ENCODE measurements at regions not wholly inside any gene's neighbourhood (a gene's known extent, or its start where the extent isn't known, plus 50 kb on each side); places are given as distances from the start of the nearest gene placed in this dataset.

- no peak for DNase-seq
Observed at GRCh38 chr10:36325815-36326214, 683.7 kb upstream of the FZD8 start.

DNA sequence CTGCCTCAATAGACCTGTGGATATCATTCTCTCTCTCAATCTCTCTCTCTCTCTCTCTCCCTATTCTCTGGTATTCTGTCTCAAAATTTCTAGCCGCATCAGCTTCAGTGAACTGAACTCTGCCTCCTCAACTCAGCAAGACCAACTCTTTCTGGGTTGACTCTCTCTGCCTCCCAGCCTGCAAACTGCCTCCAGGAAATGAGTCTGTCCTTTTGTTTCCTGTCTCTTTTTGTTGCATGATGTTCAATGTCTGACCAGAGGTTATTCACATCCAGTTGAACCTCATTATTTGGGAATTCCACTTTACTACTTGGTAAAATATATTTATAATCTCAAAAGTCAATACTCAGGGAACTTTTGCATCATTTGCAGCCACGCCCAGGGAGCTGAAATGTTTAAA is 682.7 kb upstream of the FZD8 start:
- DNase-seq = no peak

DNA sequence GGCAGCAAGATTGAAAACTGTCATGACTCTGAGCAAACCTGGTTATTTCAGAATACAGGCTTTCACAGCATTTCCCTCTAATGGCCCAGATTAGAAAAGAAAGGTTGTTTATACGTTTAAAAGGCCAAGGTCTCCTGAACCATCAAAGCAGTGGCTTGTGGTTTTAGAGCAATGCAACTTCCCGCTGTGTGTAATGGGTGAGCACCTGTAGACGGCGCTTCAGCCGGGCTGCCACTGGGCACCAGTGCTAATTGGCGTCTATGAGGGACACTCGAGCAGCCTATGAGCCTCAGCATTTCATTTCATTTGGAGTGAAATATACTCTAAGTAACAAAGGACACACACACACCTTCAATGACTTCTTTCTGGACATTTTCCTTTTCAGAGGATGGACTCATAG is 671.0 kb upstream of the FZD8 start:
- no peak for DNase-seq

DNA sequence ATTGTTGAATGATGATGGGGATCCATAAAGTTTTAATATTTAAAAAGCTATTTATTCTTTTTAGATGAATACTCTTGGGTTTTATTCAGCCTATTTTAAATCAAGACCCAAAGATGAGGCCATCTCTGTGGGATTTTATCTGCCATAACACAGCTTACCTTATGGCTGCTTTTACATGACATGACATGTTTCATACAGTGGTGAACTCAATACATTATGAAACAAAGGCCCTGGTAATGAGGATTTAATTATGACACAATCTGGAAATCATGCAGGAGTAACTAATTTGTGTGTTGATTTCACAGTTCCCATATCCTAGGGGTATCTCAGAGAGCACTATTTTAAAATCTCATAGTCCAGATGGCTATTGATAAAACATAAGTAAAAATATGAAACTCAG is 661.8 kb upstream of the FZD8 start:
- no peak for DNase-seq

DNA sequence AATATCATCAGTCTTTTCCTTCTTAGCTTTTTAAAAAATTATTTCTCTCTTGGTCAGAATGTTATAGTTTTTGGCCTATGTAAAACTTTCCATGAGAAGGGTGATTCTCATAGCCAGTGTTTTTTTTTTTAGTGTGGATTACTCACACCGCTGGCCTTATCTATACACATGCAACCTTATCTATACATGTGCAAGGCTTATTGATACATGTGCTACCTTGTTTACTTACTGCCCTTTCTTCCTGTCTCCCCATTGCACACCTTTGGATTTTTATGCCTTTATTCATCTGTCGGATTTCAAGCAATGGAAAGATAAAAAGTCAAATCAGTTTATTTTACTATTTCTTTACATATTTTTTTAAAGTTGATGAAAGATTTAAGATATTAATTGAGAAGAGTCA is 660.0 kb upstream of the FZD8 start:
- DNase-seq = no peak

DNA sequence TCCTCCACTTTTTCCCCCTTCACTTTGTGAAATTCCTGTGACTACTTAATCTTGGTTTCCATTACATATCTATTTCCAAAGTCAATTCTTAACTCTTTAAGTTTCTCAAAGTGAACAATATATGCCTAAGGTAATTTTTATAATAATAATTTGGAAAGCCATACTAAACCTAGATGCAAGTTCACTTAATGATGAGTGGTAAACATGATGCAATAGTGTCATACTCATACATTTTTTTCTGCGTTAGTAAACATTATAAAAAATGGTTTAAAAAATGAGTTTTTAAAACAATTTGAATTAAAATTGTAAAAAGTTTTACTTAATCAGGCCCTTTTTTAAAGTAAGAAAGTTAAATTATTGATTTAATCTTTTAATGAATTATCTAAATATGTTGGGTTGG is 659.4 kb upstream of the FZD8 start:
- no peak for DNase-seq

DNA sequence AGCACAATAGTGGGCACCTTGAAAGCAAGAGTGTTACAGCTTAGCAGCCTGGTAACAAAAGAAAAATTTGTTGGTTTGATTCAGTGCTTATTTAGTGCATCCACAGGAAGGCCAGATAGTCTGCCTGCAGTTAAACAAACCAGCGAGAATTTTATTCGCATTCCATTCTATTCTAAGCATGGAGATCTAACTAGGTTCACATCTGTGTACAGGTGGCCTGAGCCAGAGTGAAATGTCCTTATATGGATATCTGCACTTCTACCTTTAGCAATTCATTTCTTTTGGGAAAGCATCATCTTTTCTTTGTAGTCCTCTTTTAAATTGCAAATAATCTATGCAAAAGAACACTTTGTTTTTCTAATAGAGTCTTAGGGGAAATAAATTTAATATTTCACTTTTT is 659.0 kb upstream of the FZD8 start:
- no peak for DNase-seq

GRCh38 chr10:36283827-36284226 is 641.7 kb upstream of the FZD8 start:
- DNase-seq = no peak

DNA sequence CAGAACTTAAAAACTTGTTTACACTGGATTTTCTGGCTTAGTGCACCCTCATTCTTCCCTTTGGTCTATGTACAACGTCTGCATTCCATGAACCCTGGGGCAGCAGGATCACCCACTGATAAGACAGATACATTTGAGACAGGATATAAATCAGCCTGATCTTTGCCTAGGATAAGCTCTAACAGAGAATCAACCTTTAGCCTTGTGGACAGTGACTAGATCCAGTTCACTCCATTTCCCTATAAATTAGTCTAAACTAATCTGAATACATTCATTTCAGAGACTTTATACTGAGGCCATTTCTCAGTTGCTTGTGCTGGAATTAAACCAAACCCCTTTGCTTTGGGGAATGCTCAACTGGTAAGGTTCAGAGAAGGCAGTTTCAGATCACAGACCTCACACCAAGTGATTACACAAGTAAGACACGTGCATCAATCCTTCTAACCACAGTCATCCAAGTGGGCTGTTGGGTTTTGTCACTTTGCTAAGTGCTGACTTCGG is 639.8 kb upstream of the FZD8 start:
- DNase-seq = no peak

- no peak for DNase-seq
Observed at GRCh38 chr10:36280890-36281499, 638.9 kb upstream of the FZD8 start.

DNA sequence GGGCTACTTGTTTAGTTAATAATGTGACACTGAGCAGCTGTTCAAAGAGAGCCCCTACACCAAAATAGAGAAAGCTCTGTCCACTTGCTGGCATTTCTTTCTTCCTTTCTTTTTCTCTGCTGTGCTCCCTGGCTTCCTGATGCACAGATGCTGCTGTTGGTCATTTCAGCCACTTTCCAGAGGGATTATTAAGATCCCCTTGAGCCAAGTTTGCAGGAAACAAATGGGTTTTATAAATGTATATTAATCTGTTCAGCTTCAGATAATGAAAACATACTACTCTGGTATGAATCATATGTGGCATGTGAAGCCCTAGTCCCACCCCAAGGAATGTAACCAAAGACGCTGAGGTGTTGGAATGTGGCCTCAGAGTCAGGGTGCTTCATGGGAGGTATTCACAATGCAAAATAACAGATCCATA is 638.2 kb upstream of the FZD8 start:
- DNase-seq = no peak

GRCh38 chr10:36278176-36278575 is 636.1 kb upstream of the FZD8 start:
- DNase-seq = no peak

DNA sequence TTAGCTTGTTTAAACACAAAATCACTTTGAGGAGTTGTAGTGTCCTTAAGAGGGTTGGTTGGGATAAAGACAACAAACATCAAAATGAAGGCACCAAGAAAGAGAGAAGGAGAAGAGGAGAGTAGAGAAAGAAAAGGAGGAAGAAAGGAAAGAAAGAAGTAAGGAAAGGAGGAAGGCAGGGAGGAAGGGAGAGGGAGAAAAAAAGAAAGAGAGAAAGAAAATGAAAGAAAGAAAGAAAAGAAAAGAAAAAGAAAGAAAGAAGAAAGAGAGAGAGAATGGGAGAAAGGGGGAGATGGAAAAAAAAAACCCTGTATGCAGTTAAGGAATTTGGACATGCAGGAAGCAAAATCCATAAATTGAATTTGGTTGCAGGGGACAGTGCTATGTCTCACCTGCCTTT is 635.4 kb upstream of the FZD8 start:
- no peak for DNase-seq

DNA sequence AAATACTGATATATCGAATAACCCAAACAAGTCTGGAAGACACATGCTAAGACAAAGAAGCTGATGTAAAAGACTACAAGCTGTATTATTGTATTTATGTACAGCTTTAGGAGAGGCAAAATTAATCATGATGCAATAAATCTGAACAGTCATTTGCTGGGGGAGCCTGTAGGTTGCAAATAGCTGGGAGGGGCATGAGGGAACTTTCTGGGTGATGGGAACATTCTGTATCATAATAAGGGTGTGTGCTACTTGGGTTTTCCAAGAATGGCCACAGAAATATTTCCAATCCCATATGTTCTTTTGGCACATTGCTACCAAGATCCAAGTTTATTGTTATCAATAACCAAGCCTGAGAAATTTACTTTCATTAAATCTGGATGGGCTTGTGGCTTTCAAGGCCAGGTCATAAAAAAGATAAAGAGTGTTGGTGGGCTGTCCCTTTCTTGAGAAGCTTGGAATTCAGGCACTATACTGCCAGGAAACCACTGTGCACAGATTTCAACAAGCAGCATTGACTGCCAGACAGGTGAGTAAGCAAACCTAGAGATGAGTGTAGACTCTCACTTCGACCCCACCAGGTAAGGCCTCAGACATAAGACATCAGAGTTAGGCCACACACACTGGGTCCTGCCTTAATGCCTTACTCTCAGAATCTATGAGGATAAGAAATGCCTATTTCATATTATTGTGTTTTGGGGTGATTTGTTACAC is 629.7 kb upstream of the FZD8 start:
- no peak for DNase-seq

GRCh38 chr10:36269222-36269621 is 627.1 kb upstream of the FZD8 start:
- DNase-seq = no peak

DNA sequence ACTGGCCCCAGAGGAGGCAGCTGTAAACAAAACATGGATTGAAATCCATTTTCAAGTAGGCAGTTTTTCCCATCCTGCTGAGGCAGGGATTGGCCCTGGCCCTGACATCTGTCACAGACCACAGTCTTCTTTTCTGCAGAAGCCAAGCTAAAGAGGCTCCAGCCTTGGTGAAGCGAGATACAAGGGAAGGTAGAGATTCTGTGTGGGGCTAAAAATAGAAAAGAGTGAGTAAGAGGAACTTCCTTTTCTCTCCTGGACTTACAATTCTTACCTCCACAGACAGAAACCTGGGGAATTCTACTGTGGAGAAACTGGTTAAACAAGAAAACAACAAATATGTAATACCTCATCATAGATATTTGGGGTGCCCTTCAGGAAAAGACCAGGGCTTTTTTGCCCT is 624.8 kb upstream of the FZD8 start:
- DNase-seq = no peak

DNA sequence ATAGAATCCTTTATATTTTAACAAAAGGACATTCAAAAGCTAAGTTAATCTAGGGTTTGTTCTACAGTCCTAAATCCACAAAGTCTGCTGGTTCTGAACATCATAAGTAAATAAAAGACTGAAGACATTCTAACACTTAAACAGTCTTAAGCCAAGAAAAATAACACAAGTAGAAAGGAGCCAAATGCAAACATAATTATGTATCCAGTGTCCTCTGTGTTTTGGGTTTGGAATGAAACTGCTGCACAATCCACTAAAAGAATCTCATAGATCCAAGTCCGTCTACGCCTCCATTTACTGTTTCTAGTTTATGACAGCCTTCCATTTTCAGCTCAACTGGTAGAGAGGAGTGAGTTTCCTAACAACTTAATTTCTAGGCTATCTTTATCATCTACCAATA is 623.6 kb upstream of the FZD8 start:
- no peak for DNase-seq

DNA sequence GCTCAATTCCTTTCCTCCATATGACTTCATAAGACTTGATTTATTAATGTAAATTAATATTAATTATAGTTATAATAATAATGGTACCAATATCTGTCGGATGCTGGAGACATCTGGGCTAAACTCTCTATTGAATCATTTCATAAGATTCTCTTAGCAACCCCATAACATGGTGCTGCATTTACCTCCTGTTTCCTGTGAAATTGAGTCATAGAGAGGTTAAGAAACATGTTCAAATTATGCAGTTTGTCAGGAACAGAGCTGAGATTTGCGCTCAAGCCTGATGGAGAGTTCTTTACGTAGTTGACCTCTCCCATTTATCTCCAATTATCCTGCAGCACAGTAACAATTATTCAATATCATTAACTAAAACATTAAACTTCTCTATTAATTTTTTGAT is 621.8 kb upstream of the FZD8 start:
- no peak for DNase-seq

DNA sequence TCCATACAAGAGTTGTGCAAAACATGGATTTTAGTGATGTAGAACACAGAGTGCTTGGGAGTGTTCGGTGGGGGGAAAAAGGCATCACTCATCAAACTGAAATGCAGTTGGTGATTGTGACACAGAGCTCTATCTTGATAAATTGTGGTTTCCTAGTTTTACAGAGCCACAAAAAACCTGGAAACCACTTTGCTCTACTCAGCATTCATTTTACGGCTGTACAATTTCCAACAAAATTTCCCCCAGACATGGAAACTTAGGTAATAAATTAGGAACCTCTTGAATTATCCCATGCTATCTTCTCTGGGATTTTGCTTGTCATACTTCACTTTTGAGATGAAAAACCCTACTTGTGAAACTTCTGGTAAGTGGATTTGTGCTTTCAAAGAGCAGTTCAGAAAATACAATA is 614.9 kb upstream of the FZD8 start:
- DNase-seq = no peak

DNA sequence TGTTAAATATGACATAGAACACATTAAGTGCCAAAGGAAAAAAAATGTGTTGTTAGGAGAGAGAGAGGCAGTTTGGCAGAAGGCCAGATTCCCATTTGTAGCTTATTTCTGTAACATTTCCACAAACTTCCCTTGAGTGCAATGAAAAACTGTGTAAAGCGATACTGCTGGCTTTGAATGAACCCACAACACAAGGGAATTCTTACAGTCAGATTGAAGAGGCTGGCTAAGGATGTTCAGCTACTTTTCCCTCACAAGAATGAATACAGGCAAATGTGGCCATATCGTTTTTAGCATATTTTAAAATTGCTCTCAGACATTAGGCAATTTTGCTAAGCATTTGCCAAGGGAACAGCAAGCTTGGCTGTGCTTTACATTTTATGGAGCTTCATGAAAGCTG is 614.1 kb upstream of the FZD8 start:
- DNase-seq = no peak

DNA sequence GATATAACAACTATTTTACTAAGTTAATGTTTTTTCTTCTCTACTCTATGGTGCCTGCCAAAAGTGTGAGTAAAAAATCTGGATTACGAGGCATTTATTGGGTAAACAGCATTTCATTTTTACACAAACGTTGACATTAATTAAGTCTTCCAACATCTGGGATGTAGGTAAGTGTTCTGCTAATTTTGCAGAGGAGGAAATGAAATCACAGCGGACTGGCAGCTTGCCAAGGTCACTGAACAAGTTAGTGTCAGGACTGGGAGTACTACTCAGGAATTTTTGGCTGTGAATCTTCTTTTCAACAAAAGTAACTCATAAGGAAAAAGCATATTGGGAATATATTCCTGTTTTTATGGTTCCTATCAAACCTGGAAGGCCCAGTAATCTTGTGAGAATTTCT is 612.1 kb upstream of the FZD8 start:
- DNase-seq = peak in 2 of 58 donors; percentile 0 to 8

- DNase-seq = no peak
Observed at GRCh38 chr10:36253731-36254130, 611.6 kb upstream of the FZD8 start.

DNA sequence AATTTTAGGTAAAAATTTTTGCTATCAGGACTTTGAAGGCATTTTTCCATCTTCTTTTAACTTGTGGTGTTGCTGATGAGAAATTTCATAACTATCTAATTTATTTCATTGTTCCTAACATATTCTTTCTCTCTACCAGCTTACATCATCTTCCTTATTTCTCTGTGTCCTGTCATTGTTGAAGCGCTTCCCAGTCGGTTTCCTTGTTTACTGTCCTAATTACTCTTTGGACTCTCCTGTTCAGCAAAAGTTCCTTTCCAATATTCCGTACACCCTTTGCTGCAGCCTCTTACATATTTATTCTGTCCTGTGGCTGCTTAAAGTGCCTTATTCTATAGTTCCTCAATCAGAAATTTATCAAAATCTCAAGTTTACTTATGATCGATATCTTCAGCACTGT is 609.0 kb upstream of the FZD8 start:
- DNase-seq = no peak

Data from anterior cingulate cortex (tissue), 58 donors.